ENCODE measurements at regions not wholly inside any gene's neighbourhood (a gene's known extent, or its start where the extent isn't known, plus 50 kb on each side); places are given as distances from the start of the nearest gene placed in this dataset.

GRCh38 chr20:39946053-39946810 is 742.8 kb downstream of the MAFB start:
- ChIA-PET POLR2A (no interaction called here), CTCF (no interaction called here)
- TF ChIP-seq GATA2 (IDR thresholded peaks at IDR 0.05; ENCODE audit: insufficient read depth, insufficient read length, low read depth, low read length) (no peak), MAX (IDR thresholded peaks at IDR 0.05; ENCODE audit: insufficient read depth, insufficient read length) (peak; percentile 57)
- no peaks in the 10 kb centered on the region for H4K20me1 ChIP-seq (replicated peaks; ENCODE audit: control insufficient read depth, extremely low read depth, insufficient read depth, low read length)
- dilution Hi-C loops (cut with MboI; ENCODE audit: extremely low pct_ligation_motif_present, low sequenced_read_pairs) (no loop called here), intact Hi-C loops (cut with micrococcal nuclease) (no loop called here)
- H3K36me3 ChIP-seq (ENCODE audit: control insufficient read depth in 2 of 2, extremely low read depth in 1 of 2, insufficient read depth in 2 of 2, low read length in 2 of 2), result no peaks in the 10 kb centered on the region
- FAIRE-seq (no peak), DNase-seq (ENCODE audit: low read depth, low spot score) (no peak)
- H3K9me1 ChIP-seq (replicated peaks; ENCODE audit: control insufficient read depth, extremely low read depth, insufficient read depth, low read length), result no peaks in the 10 kb centered on the region
- no peaks in the 10 kb centered on the region for H3K9me3 ChIP-seq (replicated peaks; ENCODE audit: control insufficient read depth, insufficient read depth, low read length)
- H3K9ac ChIP-seq (replicated peaks; ENCODE audit: extremely low read depth, insufficient read depth, low read length), result no peak overlapping the region
- no peak overlapping the region for H3K27ac ChIP-seq (ENCODE audit: insufficient read depth, low read depth, low read length)
- no peaks in the 10 kb centered on the region for H3K4me1 ChIP-seq (ENCODE audit: control insufficient read depth, extremely low read depth, insufficient read depth, low read length)
- no peak overlapping the region for H3K4me2 ChIP-seq (ENCODE audit: insufficient read depth, low read length)
- H3K4me3 ChIP-seq (replicated peaks in 1 of 3; ENCODE audit: insufficient read depth in 1 of 3, low read depth in 1 of 3, low read length in 3 of 3), result no peak overlapping the region
- no peaks in the 10 kb centered on the region for H3K79me2 ChIP-seq (ENCODE audit: control insufficient read depth, insufficient read depth, low read length)
- BruUV-seq (replicated peaks), result no TSS peak
- H2AFZ ChIP-seq (ENCODE audit: low read depth, low read length), result no peak overlapping the region
- H3K27me3 ChIP-seq (ENCODE audit: control insufficient read depth in 2 of 2, insufficient read depth in 2 of 2, low read length in 2 of 2), result no peaks in the 10 kb centered on the region

GRCh38 chr20:39944861-39945260 is 744.2 kb downstream of the MAFB start:
- no peak overlapping the region for H3K4me2 ChIP-seq (ENCODE audit: insufficient read depth, low read length)
- no peaks in the 10 kb centered on the region for H3K79me2 ChIP-seq (ENCODE audit: control insufficient read depth, insufficient read depth, low read length)
- CTCF ChIA-PET, result no interaction called here
- FAIRE-seq, result no peak
- H3K4me1 ChIP-seq (ENCODE audit: control insufficient read depth, extremely low read depth, insufficient read depth, low read length), result no peaks in the 10 kb centered on the region
- H3K27ac ChIP-seq (ENCODE audit: insufficient read depth, low read depth, low read length), result no peak overlapping the region
- H2AFZ ChIP-seq (ENCODE audit: low read depth, low read length), result no peak overlapping the region
- no peak overlapping the region for H3K9ac ChIP-seq (replicated peaks; ENCODE audit: extremely low read depth, insufficient read depth, low read length)
- POLR2A ChIA-PET, result no interaction called here
- BruUV-seq (replicated peaks), result no TSS peak
- intact Hi-C loops (cut with micrococcal nuclease), result no loop called here
- TF ChIP-seq MAX (IDR thresholded peaks at IDR 0.05; ENCODE audit: insufficient read depth, insufficient read length) (no peak), POLR2AphosphoS5 (IDR thresholded peaks at IDR 0.05; ENCODE audit: insufficient read depth, low read depth, low read length) (no peak), CTCF (IDR thresholded peaks at IDR 0.05; ENCODE audit: extremely low read depth in 1 of 2, insufficient read depth in 1 of 2, low read depth in 1 of 2, low read length in 2 of 2) (no peak), JUN (IDR thresholded peaks at IDR 0.05; ENCODE audit: borderline replicate concordance, insufficient read depth, insufficient read length, low read depth) (no peak), POLR2A (IDR thresholded peaks at IDR 0.05; ENCODE audit: low read depth, low read length) (no peak)
- DNase-seq (ENCODE audit: low read depth, low spot score), result no peak
- H3K9me1 ChIP-seq (replicated peaks; ENCODE audit: control insufficient read depth, extremely low read depth, insufficient read depth, low read length), result no peaks in the 10 kb centered on the region
- no peaks in the 10 kb centered on the region for H3K9me3 ChIP-seq (replicated peaks; ENCODE audit: control insufficient read depth, insufficient read depth, low read length)
- no peaks in the 10 kb centered on the region for H4K20me1 ChIP-seq (replicated peaks; ENCODE audit: control insufficient read depth, extremely low read depth, insufficient read depth, low read length)
- dilution Hi-C loops (cut with MboI; ENCODE audit: extremely low pct_ligation_motif_present, low sequenced_read_pairs), result no loop called here
- no peaks in the 10 kb centered on the region for H3K36me3 ChIP-seq (ENCODE audit: control insufficient read depth in 2 of 2, extremely low read depth in 1 of 2, insufficient read depth in 2 of 2, low read length in 2 of 2)
- no peak overlapping the region for H3K4me3 ChIP-seq (replicated peaks in 1 of 3; ENCODE audit: insufficient read depth in 1 of 3, low read depth in 1 of 3, low read length in 3 of 3)
- H3K27me3 ChIP-seq (ENCODE audit: control insufficient read depth in 2 of 2, insufficient read depth in 2 of 2, low read length in 2 of 2), result no peaks in the 10 kb centered on the region
